K562 (cell line): ENCODE measurements at regions not wholly inside any gene's neighbourhood (a gene's known extent, or its start where the extent isn't known, plus 50 kb on each side); places are given as distances from the start of the nearest gene placed in this dataset.
"Not testable (repeated sequence)": the region's sequence is repeated elsewhere in the genome, so short reads cannot be mapped to it uniquely, and the experiment has no call there.

Experiments used
- ATAC-seq: fragments of 200-7000 bp; cut with Tn5 transposase; 3 replicates; pipeline ENCODE4 v1.9.1; 2020; ENCODE audit warnings: moderate library complexity
- BruUV-seq: library from RNA; stranded (reverse); fragments of 400-500 nt; replicated peaks from 2 replicates; lab custom pipeline; 2021; lab: Mats Ljungman, UMichigan
- CTCF ChIA-PET: fragments of 300-600 bp; formaldehyde crosslinking; extraction: SDS; loops from one replicate; lab custom pipeline; 2021; ENCODE audit warnings: low intra/inter-chr PET ratio; lab: Yijun Ruan, JAX
- POLR2A ChIA-PET: fragments of 300-600, 350-650 bp; sonication (Branson Sonifier 250); formaldehyde crosslinking; extraction: SDS; loops from one replicate; lab custom pipeline; 2021; ENCODE audit warnings: antibody characterized with exemption, inconsistent platforms; lab: Yijun Ruan, JAX
- DNase-seq, 4 experiments: peaks; one replicate each; pipeline versions ENCODE4 v3.0.0 to v3.0.0-alpha.2; 2011 to 2018; ENCODE audit warnings: low spot score in 3 of 4, mixed read lengths in 3 of 4; ENCODE audit errors: extremely low read depth in 1 of 4
- FAIRE-seq: peaks from 2 replicates; lab custom pipeline; 2011; peaks lifted over from hg19 to GRCh38; lab: Jason Lieb, UNC
- H2AFZ ChIP-seq: 2 replicates; pipeline ENCODE4 v1.6.0; 2011; ENCODE audit warnings: low read depth, low read length, control low read depth, inconsistent platforms
- H3K27ac ChIP-seq: fragments of 200-600 bp; 3 replicates; pipeline ENCODE4 v1.8.0; 2011; ENCODE audit warnings: low read depth, mild to moderate bottlenecking, control low read depth, inconsistent platforms, low read length, moderate library complexity, mixed read lengths; ENCODE audit errors: extremely low read depth
- H3K27me3 ChIP-seq, 2 experiments: fragments of 300-600 bp in 1 of 2; 2 replicates in 1 of 2; 3 replicates in 1 of 2; pipeline versions ENCODE4 v1.6.0 to v1.8.0; 2011; ENCODE audit warnings: inconsistent platforms in 2 of 2, low read length in 2 of 2, mild to moderate bottlenecking in 1 of 2, mixed read lengths in 1 of 2, moderate library complexity in 1 of 2; ENCODE audit not compliant: control insufficient read depth in 2 of 2, insufficient read depth in 2 of 2
- H3K36me3 ChIP-seq: fragments of 300-600 bp; 3 replicates; pipeline ENCODE4 v1.8.0; 2011; ENCODE audit warnings: mild to moderate bottlenecking, low read length, inconsistent platforms; ENCODE audit not compliant: control insufficient read depth, insufficient read depth
- H3K4me1 ChIP-seq, 2 experiments: fragments of 200-600 bp in 1 of 2; replicated peaks in 1 of 2; 2 replicates in 1 of 2; 3 replicates in 1 of 2; pipeline versions ENCODE4 v1.5.1 to v1.8.0; 2011; ENCODE audit warnings: inconsistent platforms in 2 of 2, low read length in 2 of 2, mild to moderate bottlenecking in 1 of 2, mixed read lengths in 1 of 2, moderate library complexity in 1 of 2; ENCODE audit not compliant: control insufficient read depth in 2 of 2, insufficient read depth in 2 of 2
- H3K4me2 ChIP-seq: 2 replicates; pipeline ENCODE4 v1.6.1; 2011; ENCODE audit warnings: low read length, control low read depth, inconsistent platforms, mixed read lengths; ENCODE audit not compliant: insufficient read depth
- H3K4me3 ChIP-seq: fragments of 200-600 bp; sonication (generic), shearing (Covaris generic); 2 replicates; pipeline ENCODE4 v1.5.1; 2016; ENCODE audit warnings: control low read depth, inconsistent platforms
- H3K79me2 ChIP-seq: fragments of 200-600 bp; 3 replicates; pipeline ENCODE4 v1.8.0; 2011; ENCODE audit warnings: low read length, inconsistent platforms; ENCODE audit not compliant: control insufficient read depth, insufficient read depth
- H3K9ac ChIP-seq, 2 experiments: 2 replicates each; pipeline versions ENCODE4 v1.6.0 to v1.6.1; 2011; ENCODE audit warnings: low read depth in 2 of 2, low read length in 2 of 2, control low read depth in 1 of 2, inconsistent platforms in 1 of 2, mild to moderate bottlenecking in 1 of 2, mixed read lengths in 1 of 2; ENCODE audit not compliant: insufficient read depth in 1 of 2
- H3K9me1 ChIP-seq: one replicate; pipeline ENCODE4 v1.6.0; 2011; ENCODE audit warnings: inconsistent platforms, mild to moderate bottlenecking, low read length, moderate library complexity; ENCODE audit not compliant: control insufficient read depth, insufficient read depth
- H3K9me3 ChIP-seq: replicated peaks from 2 replicates; pipeline ENCODE4 v1.5.1; 2011; ENCODE audit warnings: low read depth, low read length, inconsistent platforms; ENCODE audit not compliant: control insufficient read depth, insufficient read depth
- H4K20me1 ChIP-seq: replicated peaks from 2 replicates; pipeline ENCODE4 v1.6.1; 2011; ENCODE audit warnings: low read length, inconsistent platforms, mixed read lengths; ENCODE audit not compliant: control insufficient read depth, insufficient read depth
- ARID1B ChIP-seq: fragments of 450-650 bp; IDR thresholded peaks from 2 replicates; pipeline ENCODE4 v1.6.1; 2016; ENCODE audit warnings: antibody characterized with exemption, mild to moderate bottlenecking, inconsistent platforms
- BRF1 ChIP-seq: IDR thresholded peaks from 3 replicates; pipeline ENCODE4 v1.6.1; 2011; ENCODE audit warnings: borderline replicate concordance, mild to moderate bottlenecking; ENCODE audit not compliant: insufficient read length; ENCODE audit errors: extremely low read depth
- E2F5 ChIP-seq: sonication (generic); formaldehyde crosslinking; IDR thresholded peaks from 2 replicates; pipeline ENCODE4 v1.8.0; 2022; ENCODE audit warnings: mild to moderate bottlenecking, missing genetic modification reagents
- JUNB ChIP-seq: fragments of 450-650 bp; formaldehyde crosslinking; conservative IDR thresholded peaks from 2 replicates; pipeline ENCODE4 v1.4.0; 2020; ENCODE audit warnings: mild to moderate bottlenecking
- POLR2AphosphoS5 ChIP-seq: IDR thresholded peaks from 2 replicates; pipeline ENCODE4 v1.6.1; 2011; ENCODE audit warnings: mild to moderate bottlenecking, low read depth, low read length, moderate library complexity; ENCODE audit not compliant: control insufficient read depth, insufficient read depth
- WGBS: fragments of 100-300 bp; shearing (Covaris generic); methylation state at CpG from one replicate; pipeline ENCODE4 v1.1.6; 2016; ENCODE audit warnings: low coverage, mixed read lengths; ENCODE audit not compliant: insufficient coverage; ENCODE audit errors: missing lambda C conversion rate; 5-methylcytosine and 5-hydroxymethylcytosine counted together
- in situ Hi-C: fragments of 300-500 bp; cut with MboI; formaldehyde crosslinking; loops from 4 replicates; pipeline ENCODE4 v1.15.0; 2018; ENCODE audit warnings: inconsistent platforms, mixed read lengths
- intact Hi-C: fragments of 100-400 bp; cut with micrococcal nuclease; formaldehyde crosslinking; loops from 2 replicates; pipeline ENCODE4 v1.14.2; 2022
- TF ChIP-seq, protein P1 (sequence below): fragments of 250-450 bp; sonication (Bioruptor Pico); IDR thresholded peaks from 2 replicates; pipeline ENCODE4 v1.5.0; 2021
- TF ChIP-seq, protein P2 (sequence below), 2 experiments: fragments of 450-650 bp in 1 of 2; IDR thresholded peaks; 2 replicates each; pipeline ENCODE4 v1.6.1; 2011 to 2017; ENCODE audit warnings: low read depth in 2 of 2, antibody characterized with exemption in 1 of 2, borderline replicate concordance in 1 of 2, low read length in 1 of 2, mild to moderate bottlenecking in 1 of 2, mixed read lengths in 1 of 2; ENCODE audit not compliant: control insufficient read depth in 1 of 2

- TF ChIP-seq POLR2AphosphoS5 (no peak), E2F5 (CRISPR knock-in tag) (no peak), JUNB (no peak), BRF1 (no peak), ARID1B (no peak)
- TF ChIP-seq, protein P1, sequence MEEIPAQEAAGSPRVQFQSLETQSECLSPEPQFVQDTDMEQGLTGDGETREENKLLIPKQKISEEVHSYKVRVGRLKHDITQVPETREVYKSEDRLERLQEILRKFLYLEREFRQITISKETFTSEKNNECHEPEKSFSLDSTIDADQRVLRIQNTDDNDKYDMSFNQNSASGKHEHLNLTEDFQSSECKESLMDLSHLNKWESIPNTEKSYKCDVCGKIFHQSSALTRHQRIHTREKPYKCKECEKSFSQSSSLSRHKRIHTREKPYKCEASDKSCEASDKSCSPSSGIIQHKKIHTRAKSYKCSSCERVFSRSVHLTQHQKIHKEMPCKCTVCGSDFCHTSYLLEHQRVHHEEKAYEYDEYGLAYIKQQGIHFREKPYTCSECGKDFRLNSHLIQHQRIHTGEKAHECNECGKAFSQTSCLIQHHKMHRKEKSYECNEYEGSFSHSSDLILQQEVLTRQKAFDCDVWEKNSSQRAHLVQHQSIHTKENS (CRISPR knock-in tag), result no peak
- TF ChIP-seq, protein P2, sequence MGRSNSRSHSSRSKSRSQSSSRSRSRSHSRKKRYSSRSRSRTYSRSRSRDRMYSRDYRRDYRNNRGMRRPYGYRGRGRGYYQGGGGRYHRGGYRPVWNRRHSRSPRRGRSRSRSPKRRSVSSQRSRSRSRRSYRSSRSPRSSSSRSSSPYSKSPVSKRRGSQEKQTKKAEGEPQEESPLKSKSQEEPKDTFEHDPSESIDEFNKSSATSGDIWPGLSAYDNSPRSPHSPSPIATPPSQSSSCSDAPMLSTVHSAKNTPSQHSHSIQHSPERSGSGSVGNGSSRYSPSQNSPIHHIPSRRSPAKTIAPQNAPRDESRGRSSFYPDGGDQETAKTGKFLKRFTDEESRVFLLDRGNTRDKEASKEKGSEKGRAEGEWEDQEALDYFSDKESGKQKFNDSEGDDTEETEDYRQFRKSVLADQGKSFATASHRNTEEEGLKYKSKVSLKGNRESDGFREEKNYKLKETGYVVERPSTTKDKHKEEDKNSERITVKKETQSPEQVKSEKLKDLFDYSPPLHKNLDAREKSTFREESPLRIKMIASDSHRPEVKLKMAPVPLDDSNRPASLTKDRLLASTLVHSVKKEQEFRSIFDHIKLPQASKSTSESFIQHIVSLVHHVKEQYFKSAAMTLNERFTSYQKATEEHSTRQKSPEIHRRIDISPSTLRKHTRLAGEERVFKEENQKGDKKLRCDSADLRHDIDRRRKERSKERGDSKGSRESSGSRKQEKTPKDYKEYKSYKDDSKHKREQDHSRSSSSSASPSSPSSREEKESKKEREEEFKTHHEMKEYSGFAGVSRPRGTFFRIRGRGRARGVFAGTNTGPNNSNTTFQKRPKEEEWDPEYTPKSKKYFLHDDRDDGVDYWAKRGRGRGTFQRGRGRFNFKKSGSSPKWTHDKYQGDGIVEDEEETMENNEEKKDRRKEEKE (IDR thresholded peaks at IDR 0.05; ENCODE audit: borderline replicate concordance in 1 of 2, control insufficient read depth in 1 of 2, low read depth in 2 of 2, low read length in 1 of 2), result no peak
Observed at GRCh38 chr3:153866901-153867300, 254.3 kb upstream of the ARHGEF26 start (continued).

DNA sequence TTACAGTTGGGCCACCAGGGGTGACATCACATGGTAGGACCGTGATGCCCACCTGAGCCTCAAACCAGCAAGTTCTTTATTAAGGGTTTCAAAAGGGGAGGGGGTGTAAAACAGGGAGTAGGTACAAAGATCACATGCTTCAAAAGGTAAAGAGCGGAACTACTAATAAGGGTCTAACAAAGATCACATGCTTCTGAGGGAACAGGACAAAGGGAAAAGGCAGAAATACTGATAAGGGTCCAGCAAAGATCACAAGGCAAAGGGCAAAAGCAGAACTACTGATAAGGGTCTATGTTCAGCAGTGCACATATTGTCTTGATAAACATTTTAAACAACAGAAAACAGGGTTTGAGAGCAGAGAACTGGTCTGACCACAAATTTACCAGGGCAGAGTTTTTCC lies 246.8 kb upstream of the ARHGEF26 start:
- BruUV-seq, intact Hi-C loops, H3K9me1 ChIP-seq, H3K79me2 ChIP-seq, H3K9me3 ChIP-seq, H3K9ac ChIP-seq, ATAC-seq, CTCF ChIA-PET, H3K27me3 ChIP-seq, DNase-seq, FAIRE-seq, in situ Hi-C loops, POLR2A ChIA-PET, H3K4me2 ChIP-seq, H3K4me3 ChIP-seq, H3K27ac ChIP-seq, H3K36me3 ChIP-seq, H3K4me1 ChIP-seq, H4K20me1 ChIP-seq, H2AFZ ChIP-seq: not testable (repeated sequence)
- 4% methylated on average over 2 of the region's 2 CpGs for WGBS
